ENCODE measurements at regions not wholly inside any gene's neighbourhood (a gene's known extent, or its start where the extent isn't known, plus 50 kb on each side); places are given as distances from the start of the nearest gene placed in this dataset.
"Not testable (repeated sequence)": the region's sequence is repeated elsewhere in the genome, so short reads cannot be mapped to it uniquely, and the experiment has no call there.

- no peaks in the 10 kb centered on the region for H3K27me3 ChIP-seq (replicated peaks; ENCODE audit: insufficient read depth)
- TF ChIP-seq, protein P1, sequence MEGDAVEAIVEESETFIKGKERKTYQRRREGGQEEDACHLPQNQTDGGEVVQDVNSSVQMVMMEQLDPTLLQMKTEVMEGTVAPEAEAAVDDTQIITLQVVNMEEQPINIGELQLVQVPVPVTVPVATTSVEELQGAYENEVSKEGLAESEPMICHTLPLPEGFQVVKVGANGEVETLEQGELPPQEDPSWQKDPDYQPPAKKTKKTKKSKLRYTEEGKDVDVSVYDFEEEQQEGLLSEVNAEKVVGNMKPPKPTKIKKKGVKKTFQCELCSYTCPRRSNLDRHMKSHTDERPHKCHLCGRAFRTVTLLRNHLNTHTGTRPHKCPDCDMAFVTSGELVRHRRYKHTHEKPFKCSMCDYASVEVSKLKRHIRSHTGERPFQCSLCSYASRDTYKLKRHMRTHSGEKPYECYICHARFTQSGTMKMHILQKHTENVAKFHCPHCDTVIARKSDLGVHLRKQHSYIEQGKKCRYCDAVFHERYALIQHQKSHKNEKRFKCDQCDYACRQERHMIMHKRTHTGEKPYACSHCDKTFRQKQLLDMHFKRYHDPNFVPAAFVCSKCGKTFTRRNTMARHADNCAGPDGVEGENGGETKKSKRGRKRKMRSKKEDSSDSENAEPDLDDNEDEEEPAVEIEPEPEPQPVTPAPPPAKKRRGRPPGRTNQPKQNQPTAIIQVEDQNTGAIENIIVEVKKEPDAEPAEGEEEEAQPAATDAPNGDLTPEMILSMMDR (IDR thresholded peaks at IDR 0.05) = no peak
- ATAC-seq (ENCODE audit: insufficient number of reproducible peaks, low FRiP score, low read depth) (no peak), DNase-seq (ENCODE audit: low spot score) (no peak)
- no peaks in the 10 kb centered on the region for H3K9me3 ChIP-seq
- no peak overlapping the region for H3K27ac ChIP-seq
- H3K4me1 ChIP-seq (ENCODE audit: control insufficient read depth in 1 of 2, low read depth in 2 of 2) = no peaks in the 10 kb centered on the region
- no peaks in the 10 kb centered on the region for H3K36me3 ChIP-seq
- no peak overlapping the region for H3K4me3 ChIP-seq
Measured at GRCh38 chr2:16068552-16068940, 128.2 kb downstream of the MYCN start.

GRCh38 chr2:16067866-16068551 is 127.7 kb downstream of the MYCN start:
- no peak for DNase-seq (ENCODE audit: low spot score)
- Histone ChIP-seq H3K4me3 (no peak overlapping the region), H3K27me3 (replicated peaks; ENCODE audit: insufficient read depth) (no peaks in the 10 kb centered on the region), H3K27ac (no peak overlapping the region), H3K36me3 (no peaks in the 10 kb centered on the region), H3K4me1 (ENCODE audit: control insufficient read depth in 1 of 2, low read depth in 2 of 2) (no peaks in the 10 kb centered on the region), H3K9me3 (no peaks in the 10 kb centered on the region)
- no peak for ATAC-seq (ENCODE audit: insufficient number of reproducible peaks, low FRiP score, low read depth)
- TF ChIP-seq, protein P1 (IDR thresholded peaks at IDR 0.05) = no peak

DNA sequence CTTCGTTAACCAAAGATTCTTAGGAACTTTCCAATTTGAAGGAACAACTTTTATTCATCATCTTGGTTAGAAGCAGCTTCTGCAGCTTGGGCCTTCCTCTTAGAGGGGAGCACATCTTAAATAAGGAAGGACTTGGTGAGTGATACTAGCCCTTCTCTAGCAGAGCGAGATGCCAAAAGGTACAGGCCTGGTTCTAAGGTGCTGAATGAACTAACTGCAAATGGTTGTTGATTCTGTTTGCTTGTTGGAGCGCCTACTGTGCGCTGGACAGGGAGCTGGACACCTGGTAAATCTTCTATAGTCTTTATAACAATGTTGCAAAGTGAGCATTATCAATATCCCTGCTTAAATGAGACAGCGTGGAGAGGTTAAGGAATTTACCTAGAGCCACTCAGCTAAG is 127.1 kb downstream of the MYCN start:
- Histone ChIP-seq H3K36me3 (no peaks in the 10 kb centered on the region), H3K4me3 (no peak overlapping the region), H3K27ac (no peak overlapping the region), H3K9me3 (no peaks in the 10 kb centered on the region), H3K4me1 (ENCODE audit: control insufficient read depth in 1 of 2, low read depth in 2 of 2) (no peaks in the 10 kb centered on the region), H3K27me3 (replicated peaks; ENCODE audit: insufficient read depth) (no peaks in the 10 kb centered on the region)
- no peak for ATAC-seq (ENCODE audit: insufficient number of reproducible peaks, low FRiP score, low read depth)
- TF ChIP-seq, protein P1 (IDR thresholded peaks at IDR 0.05) = no peak
- no peak for DNase-seq (ENCODE audit: low spot score)

- TF ChIP-seq, protein P1 (IDR thresholded peaks at IDR 0.05) = no peak
- no peaks in the 10 kb centered on the region for H3K9me3 ChIP-seq
- ATAC-seq (ENCODE audit: insufficient number of reproducible peaks, low FRiP score, low read depth) = no peak
- H3K27ac ChIP-seq = no peak overlapping the region
- DNase-seq (ENCODE audit: low spot score) = no peak
- no peaks in the 10 kb centered on the region for H3K36me3 ChIP-seq
- no peaks in the 10 kb centered on the region for H3K27me3 ChIP-seq (replicated peaks; ENCODE audit: insufficient read depth)
- H3K4me1 ChIP-seq (ENCODE audit: control insufficient read depth in 1 of 2, low read depth in 2 of 2) = no peaks in the 10 kb centered on the region
- H3K4me3 ChIP-seq = no peak overlapping the region
Measured at GRCh38 chr2:16067037-16067406, 126.7 kb downstream of the MYCN start.

DNA sequence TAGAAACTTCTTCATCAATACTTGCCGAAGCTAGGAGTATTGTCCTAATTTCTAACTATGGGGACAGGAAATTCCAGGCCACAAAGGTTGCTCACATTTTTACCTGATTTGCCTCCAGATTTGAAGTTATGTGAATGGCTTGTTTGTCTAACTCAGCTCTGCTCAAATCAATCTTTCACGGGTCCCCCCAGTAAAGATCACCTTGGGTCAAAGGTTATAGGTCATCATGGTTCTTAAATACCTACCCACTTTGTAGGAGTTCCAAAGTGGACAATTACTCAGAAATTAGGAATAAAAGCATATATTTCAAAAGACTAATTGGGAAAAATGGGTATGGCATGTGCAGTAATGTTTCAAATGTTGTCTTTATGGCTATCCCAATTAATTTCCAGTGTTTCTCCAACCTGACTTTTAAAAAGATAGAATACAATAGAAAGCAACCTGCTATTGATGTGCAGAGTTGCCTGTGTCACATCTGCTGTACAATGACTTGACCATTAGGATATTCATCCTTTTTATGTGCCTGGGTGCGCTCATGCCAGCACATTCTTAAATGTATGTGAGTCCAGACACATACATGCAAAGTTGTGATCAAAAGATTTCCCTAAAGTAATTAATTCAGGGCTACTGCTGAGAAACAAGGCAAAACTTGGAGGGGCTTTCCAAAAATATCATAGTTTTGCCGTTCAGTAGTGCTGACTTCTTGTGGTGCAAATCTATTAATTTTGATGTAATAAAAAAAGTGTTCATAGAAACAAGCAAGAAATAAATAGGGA is 126.1 kb downstream of the MYCN start:
- H3K9me3 ChIP-seq = no peaks in the 10 kb centered on the region
- ATAC-seq (ENCODE audit: insufficient number of reproducible peaks, low FRiP score, low read depth) = no peak

GRCh38 chr2:16065272-16066069 is 125.1 kb downstream of the MYCN start:
- not testable (repeated sequence) for H3K27me3 ChIP-seq (replicated peaks; ENCODE audit: insufficient read depth); ATAC-seq (ENCODE audit: insufficient number of reproducible peaks, low FRiP score, low read depth); H3K36me3 ChIP-seq; H3K4me3 ChIP-seq; DNase-seq (ENCODE audit: low spot score); H3K9me3 ChIP-seq; H3K4me1 ChIP-seq (ENCODE audit: control insufficient read depth in 1 of 2, low read depth in 2 of 2); H3K27ac ChIP-seq

More for the DNA sequence above, 126.1 kb downstream of the MYCN start:
- DNase-seq (ENCODE audit: low spot score) = no peak
- H3K4me3 ChIP-seq = no peak overlapping the region
- H3K27me3 ChIP-seq (replicated peaks; ENCODE audit: insufficient read depth) = no peaks in the 10 kb centered on the region
- H3K27ac ChIP-seq = no peak overlapping the region
- no peaks in the 10 kb centered on the region for H3K4me1 ChIP-seq (ENCODE audit: control insufficient read depth in 1 of 2, low read depth in 2 of 2)
- TF ChIP-seq, protein P1 (IDR thresholded peaks at IDR 0.05) = no peak
- H3K36me3 ChIP-seq = no peaks in the 10 kb centered on the region
